Loucy (cell line): ENCODE measurements at regions not wholly inside any gene's neighbourhood (a gene's known extent, or its start where the extent isn't known, plus 50 kb on each side); places are given as distances from the start of the nearest gene placed in this dataset.

Source experiments
- CTCF ChIP-seq: fragments of 200-600 bp; sonication (generic); conservative IDR thresholded peaks from 2 replicates; pipeline ENCODE4 v1.5.1; 2014; ENCODE audit warnings: mild to moderate bottlenecking, antibody characterized with exemption, low read length
- EZH2phosphoT487 ChIP-seq: fragments of 200-600 bp; IDR thresholded peaks from 2 replicates; pipeline ENCODE4 v1.6.1; 2018; ENCODE audit warnings: antibody characterized with exemption, mild to moderate bottlenecking, moderate library complexity, borderline replicate concordance

GRCh38 chr1:201721082-201722049 lies 107.6 kb upstream of the IPO9 start:
- TF ChIP-seq CTCF, result no peak
- no peak for TF ChIP-seq EZH2phosphoT487
